T-helper 1 cell treated with Interleukin-12 subunit alpha and Interleukin-12 subunit beta and Interleukin-4 antibody, amounts not matched to agents 30 μg/mL and 1 μg/mL, for 36 hours (primary cell): ENCODE measurements at regions not wholly inside any gene's neighbourhood (a gene's known extent, or its start where the extent isn't known, plus 50 kb on each side); places are given as distances from the start of the nearest gene placed in this dataset.
"Not testable (repeated sequence)": the region's sequence is repeated elsewhere in the genome, so short reads cannot be mapped to it uniquely, and the experiment has no call there.

ENCODE experiments used
- H3K27ac Mint-ChIP-seq: one replicate; pipeline ENCODE4 v1.8.0; 2021; ENCODE audit warnings: mild to moderate bottlenecking, mixed read lengths
- H3K27me3 Mint-ChIP-seq: one replicate; pipeline ENCODE4 v1.8.0; 2021; ENCODE audit warnings: low read depth, mixed read lengths
- H3K36me3 Mint-ChIP-seq: one replicate; pipeline ENCODE4 v1.8.0; 2021; ENCODE audit warnings: low read depth, mixed read lengths
- H3K4me1 Mint-ChIP-seq: one replicate; pipeline ENCODE4 v1.8.0; 2021; ENCODE audit warnings: low read depth, mixed read lengths
- H3K4me3 Mint-ChIP-seq: one replicate; pipeline ENCODE4 v1.8.0; 2021; ENCODE audit warnings: mild to moderate bottlenecking, moderate library complexity, mixed read lengths
- H3K9me3 Mint-ChIP-seq: one replicate; pipeline ENCODE4 v1.8.0; 2021; ENCODE audit warnings: mixed read lengths

DNA sequence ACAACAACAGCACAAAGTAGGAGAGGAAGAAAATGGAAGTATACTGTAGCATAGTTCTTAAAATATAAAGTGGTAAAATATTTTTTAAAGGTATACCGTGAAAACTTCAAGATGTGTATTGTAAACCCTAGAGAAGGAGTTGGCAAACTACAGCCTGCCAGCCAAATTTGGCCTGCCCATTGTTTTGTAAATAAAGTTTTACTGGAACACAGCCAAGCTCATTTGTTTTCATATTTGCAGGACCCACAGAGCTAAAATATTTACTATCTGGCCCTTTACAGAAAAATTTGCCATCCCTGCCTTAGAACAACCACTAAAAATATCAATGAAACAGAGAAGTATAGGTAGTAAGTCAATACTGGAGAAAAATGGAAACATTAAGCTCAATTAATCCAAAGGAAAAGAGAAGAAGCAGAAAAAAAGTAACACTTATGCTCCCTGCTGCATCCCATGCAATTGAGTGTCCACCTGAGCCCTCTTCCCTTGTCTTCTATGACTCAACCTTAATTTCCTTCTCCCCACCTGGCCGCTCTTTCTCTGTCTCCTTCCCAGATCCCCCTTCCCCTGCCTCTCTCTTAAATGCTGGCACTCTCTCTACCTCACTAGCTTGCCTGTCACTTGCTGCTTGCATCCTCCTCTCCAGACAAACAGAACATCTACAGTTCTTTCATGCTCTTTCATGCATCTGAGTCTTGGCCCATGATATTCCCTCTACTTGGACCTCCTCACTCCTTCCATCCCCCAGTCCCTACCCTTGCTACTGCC is 50.6 kb upstream of the FER start:
- H3K4me1 Mint-ChIP-seq: no peaks in the 10 kb centered on the region

DNA sequence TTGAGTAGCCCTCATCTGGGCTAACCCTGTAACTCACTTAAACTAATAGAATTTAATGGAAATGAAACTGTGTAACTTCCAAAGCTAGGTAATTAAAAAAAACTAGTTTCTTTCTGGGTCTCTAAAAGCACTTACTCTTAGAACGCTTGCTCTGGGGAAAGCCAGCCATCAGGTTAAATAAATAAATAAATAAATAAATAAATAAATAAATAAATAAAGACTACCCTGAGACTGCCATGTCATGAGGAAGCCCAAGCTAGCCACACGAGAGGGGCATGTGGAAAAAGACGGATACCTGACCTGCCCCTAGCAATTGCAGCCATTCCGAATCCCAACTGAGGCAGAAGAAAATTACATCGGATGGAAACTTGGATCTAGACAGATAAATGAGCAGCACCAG is 51.3 kb upstream of the FER start:
- H3K4me1 Mint-ChIP-seq: no peaks in the 10 kb centered on the region

More for the DNA sequence above, 50.6 kb upstream of the FER start:
- no peaks in the 10 kb centered on the region for H3K36me3 Mint-ChIP-seq
- H3K9me3 Mint-ChIP-seq: no peaks in the 10 kb centered on the region
- peaks cover 9% of the 10 kb centered on the region for H3K27me3 Mint-ChIP-seq
- H3K4me3 Mint-ChIP-seq: no peak overlapping the region
- H3K27ac Mint-ChIP-seq: no peak overlapping the region

DNA sequence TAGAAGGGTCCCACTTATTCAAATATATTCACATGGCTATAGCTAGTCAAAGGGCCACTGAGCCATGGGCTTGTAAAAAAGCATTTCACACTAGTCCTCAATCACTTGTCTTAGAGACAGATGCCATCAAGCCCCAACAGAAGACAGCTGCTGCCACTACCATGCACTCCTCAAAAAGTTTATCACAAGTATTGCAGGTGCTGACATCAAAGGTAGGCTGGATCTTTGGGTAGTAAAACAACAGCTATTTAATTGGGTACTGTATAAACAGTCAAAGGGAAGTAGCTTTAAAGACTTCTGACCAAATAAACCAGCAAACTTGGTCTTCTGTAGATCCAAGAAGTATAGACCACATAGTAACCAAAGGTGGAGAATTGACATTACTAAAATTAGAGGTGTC is 59.2 kb upstream of the FER start:
- H3K4me3 Mint-ChIP-seq: no peak overlapping the region
- no peaks in the 10 kb centered on the region for H3K9me3 Mint-ChIP-seq
- H3K4me1 Mint-ChIP-seq: no peaks in the 10 kb centered on the region
- H3K36me3 Mint-ChIP-seq: no peaks in the 10 kb centered on the region
- H3K27ac Mint-ChIP-seq: no peak overlapping the region
- no peaks in the 10 kb centered on the region for H3K27me3 Mint-ChIP-seq

More for the DNA sequence above, 51.3 kb upstream of the FER start:
- H3K9me3 Mint-ChIP-seq: no peaks in the 10 kb centered on the region
- peaks cover 9% of the 10 kb centered on the region for H3K27me3 Mint-ChIP-seq
- no peaks in the 10 kb centered on the region for H3K36me3 Mint-ChIP-seq
- H3K27ac Mint-ChIP-seq: no peak overlapping the region
- no peak overlapping the region for H3K4me3 Mint-ChIP-seq

DNA sequence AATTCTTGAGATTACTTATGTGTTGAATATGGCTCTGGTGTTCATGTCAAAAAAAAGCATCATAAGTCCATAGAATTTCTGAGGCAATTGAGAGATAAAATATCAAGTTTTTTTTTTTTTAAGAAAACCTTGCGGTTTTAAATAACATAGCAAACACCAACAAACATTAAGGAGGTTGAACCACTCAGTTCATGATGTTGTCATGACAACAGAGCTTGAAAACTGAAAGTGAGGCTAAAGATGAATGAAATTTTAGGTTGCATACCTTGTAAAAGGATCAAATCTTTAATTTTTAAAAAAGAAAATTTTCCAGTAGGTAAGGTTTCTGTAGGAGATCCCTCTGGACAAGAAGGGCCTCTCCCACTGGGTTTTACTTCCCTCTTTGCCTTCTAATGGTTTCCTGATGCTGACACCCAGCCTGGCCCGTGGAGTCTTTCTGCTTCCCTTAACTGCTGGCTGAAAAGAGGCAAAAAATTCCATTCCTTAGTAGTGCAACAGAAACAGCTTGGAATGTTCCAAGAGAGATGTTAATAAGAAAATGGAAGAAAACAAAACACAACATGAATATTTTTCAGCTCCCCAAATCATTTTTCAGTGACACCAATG is 60.0 kb upstream of the FER start:
- H3K4me1 Mint-ChIP-seq: no peaks in the 10 kb centered on the region
- no peak overlapping the region for H3K4me3 Mint-ChIP-seq
- H3K27ac Mint-ChIP-seq: no peak overlapping the region
- no peaks in the 10 kb centered on the region for H3K36me3 Mint-ChIP-seq
- no peaks in the 10 kb centered on the region for H3K9me3 Mint-ChIP-seq
- no peaks in the 10 kb centered on the region for H3K27me3 Mint-ChIP-seq

DNA sequence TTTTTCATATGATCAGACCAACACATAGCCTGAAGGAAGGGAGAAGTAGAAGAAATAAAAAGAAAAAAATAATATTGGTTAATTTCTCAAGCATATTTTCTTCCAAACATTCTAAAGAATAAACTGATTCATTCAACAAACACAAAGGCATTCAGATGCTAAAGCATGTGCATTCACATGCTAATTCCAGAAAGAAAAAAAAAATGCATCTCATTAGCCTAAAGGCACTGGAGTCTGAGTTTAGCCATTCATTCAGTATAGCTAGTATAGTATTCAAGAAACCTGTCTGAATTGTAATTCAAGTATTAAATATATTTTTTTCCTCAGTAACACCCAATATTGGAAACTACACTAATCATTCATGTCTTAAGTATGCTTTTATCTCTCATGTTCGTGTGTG is 61.0 kb upstream of the FER start:
- Mint-ChIP-seq H3K27ac (no peak overlapping the region), H3K27me3 (no peaks in the 10 kb centered on the region), H3K4me3 (no peak overlapping the region), H3K9me3 (no peaks in the 10 kb centered on the region), H3K4me1 (no peaks in the 10 kb centered on the region), H3K36me3 (no peaks in the 10 kb centered on the region)

DNA sequence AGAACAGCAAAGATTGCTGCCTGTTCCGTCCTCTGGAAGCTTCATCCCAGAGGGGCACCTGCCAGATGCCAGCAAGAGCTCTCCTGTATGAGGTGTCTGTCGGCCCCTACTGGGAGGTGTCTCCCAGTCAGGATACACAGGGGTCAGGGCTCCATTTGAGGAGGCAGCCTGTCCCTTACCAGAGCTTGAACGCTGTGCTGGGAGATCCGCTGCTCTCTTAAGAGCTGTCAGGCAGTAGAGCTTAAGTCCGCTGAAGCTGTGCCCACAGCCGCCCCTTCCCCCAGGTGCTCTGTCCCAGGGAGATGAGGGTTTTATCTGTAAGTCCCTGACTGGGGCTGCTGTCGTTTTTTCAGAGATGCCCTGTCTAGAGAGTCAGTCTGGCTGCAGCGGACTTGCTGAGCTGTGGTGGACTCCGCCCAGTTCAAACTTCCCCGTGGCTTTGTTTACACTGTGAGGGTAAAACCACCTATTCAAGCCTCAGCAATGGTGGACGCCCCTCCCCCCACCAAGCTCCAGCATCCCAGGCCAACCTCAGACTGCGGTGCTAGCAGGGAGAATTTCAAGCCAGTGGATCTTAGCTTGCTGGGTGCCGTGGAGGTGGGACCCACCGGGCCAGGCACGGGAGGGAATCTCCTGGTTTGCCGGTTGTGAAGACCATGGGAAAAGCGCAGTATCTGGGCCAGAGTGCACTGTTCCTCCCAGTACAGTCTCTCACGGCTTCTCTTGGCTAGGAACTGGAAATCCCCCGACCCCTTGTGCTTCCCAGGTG is 62.1 kb upstream of the FER start:
- not testable (repeated sequence) for H3K4me3 Mint-ChIP-seq, H3K27ac Mint-ChIP-seq, H3K4me1 Mint-ChIP-seq

DNA sequence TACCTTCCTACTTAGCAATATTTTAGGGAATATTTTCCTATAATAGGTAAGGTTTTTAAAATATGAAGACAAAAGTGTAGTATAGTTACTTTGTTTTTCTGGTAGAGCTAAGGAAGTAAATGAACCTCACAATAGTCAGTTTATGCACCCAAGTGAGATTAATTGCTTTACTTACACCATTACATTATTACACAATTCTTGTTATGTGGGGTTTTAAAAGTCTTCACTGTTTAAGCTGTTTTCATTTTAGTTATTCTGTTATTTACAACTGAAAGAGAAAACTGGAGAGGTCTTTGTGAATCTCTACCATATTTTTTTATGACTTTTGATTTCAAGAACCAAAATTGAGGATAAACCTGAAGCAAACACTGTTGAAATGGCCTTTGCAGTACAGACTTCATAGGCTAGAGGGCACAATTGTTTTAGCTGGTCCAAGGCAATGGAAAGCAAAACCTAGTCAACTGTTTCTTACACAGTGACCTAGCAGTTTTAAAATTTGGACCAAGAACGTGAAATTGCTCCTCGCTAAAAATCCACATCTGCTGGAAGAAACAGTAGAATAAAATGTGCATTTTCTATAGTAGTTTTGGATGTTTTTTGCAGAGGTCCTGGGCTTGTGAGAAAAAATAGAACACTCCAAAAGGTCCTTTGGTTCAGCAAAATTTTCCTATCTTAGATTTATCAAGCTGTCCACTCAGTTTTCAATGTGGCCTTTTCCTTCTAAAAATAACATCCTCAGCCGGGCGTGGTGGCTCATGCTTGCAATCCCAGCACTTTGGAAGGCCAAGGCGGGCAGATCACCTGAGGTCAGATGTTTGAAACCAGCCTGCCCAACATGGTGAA is 66.4 kb upstream of the FER start:
- H3K4me3 Mint-ChIP-seq: no peak overlapping the region
- no peaks in the 10 kb centered on the region for H3K9me3 Mint-ChIP-seq
- peaks cover 7% of the 10 kb centered on the region for H3K27me3 Mint-ChIP-seq
- H3K27ac Mint-ChIP-seq: no peak overlapping the region
- H3K36me3 Mint-ChIP-seq: no peaks in the 10 kb centered on the region
- no peaks in the 10 kb centered on the region for H3K4me1 Mint-ChIP-seq

More for the DNA sequence above, 62.1 kb upstream of the FER start:
- not testable (repeated sequence) for H3K27me3 Mint-ChIP-seq, H3K9me3 Mint-ChIP-seq, H3K36me3 Mint-ChIP-seq

DNA sequence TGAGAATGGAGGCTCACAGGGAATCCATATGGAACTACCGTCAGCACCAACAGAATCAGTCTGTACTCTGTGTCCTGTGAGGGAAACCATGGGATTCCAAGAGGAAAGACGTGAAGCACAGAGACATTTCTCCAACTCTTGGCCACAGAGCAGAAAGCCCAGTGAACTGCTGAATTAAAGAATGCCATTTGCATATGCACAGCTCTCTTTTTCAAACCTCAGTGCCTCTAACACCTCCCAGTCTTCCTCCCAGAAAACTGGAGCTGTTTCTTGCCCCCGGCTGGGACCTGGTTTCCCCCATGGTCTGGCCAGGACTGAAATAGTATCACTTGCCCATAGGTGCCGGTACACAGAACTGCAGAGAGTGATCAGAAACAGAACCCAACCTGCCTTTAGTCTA is 69.6 kb upstream of the FER start:
- Mint-ChIP-seq H3K36me3 (no peaks in the 10 kb centered on the region), H3K9me3 (no peaks in the 10 kb centered on the region), H3K4me1 (no peaks in the 10 kb centered on the region), H3K4me3 (no peak overlapping the region), H3K27ac (no peak overlapping the region), H3K27me3 (peaks cover 7% of the 10 kb centered on the region)

DNA sequence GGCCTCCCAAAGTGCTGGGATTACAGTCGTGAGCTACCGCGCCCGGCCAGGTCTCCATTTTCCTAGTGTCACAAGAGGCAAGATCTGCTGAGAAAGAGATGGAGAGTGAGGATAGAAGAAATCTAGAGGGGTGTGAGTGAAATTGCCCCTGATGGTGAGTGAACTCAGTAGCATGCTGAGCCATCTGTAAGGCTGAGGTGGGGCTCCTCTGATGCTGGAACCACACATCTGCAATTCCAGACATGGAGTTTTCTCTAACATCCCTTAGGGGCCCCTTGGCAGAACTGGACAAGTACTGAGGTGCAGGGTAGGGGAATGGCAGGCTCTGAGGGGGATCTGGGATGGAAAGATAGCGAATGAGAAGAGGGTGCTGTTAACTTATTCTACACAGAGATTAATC is 72.0 kb upstream of the FER start:
- H3K4me3 Mint-ChIP-seq: no peak overlapping the region
- no peaks in the 10 kb centered on the region for H3K4me1 Mint-ChIP-seq
- H3K27me3 Mint-ChIP-seq: peaks cover 12% of the 10 kb centered on the region
- no peaks in the 10 kb centered on the region for H3K9me3 Mint-ChIP-seq
- H3K27ac Mint-ChIP-seq: no peak overlapping the region
- H3K36me3 Mint-ChIP-seq: no peaks in the 10 kb centered on the region

DNA sequence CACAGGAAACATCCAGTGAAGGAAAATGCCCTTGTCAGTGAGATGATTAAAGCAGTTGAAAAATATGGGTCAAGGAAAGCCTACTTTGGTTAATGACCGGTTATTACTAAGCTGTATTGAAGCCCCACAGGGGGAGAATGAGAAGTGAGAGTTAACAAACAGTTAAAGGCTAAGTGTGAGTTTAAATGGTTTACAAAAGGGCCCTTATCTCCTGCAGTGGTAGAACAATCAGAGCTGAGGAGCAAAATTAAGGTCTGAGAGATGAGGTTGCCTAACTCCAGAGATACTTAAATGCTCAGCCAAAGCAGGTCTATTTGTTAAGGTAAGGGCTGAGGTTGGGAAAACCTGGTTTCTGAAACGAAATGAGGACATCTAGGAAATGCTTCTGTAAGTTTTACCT is 75.1 kb upstream of the FER start:
- Mint-ChIP-seq H3K9me3 (no peaks in the 10 kb centered on the region), H3K36me3 (no peaks in the 10 kb centered on the region), H3K4me3 (no peak overlapping the region), H3K27ac (no peak overlapping the region), H3K4me1 (no peaks in the 10 kb centered on the region), H3K27me3 (peaks cover 10% of the 10 kb centered on the region)

DNA sequence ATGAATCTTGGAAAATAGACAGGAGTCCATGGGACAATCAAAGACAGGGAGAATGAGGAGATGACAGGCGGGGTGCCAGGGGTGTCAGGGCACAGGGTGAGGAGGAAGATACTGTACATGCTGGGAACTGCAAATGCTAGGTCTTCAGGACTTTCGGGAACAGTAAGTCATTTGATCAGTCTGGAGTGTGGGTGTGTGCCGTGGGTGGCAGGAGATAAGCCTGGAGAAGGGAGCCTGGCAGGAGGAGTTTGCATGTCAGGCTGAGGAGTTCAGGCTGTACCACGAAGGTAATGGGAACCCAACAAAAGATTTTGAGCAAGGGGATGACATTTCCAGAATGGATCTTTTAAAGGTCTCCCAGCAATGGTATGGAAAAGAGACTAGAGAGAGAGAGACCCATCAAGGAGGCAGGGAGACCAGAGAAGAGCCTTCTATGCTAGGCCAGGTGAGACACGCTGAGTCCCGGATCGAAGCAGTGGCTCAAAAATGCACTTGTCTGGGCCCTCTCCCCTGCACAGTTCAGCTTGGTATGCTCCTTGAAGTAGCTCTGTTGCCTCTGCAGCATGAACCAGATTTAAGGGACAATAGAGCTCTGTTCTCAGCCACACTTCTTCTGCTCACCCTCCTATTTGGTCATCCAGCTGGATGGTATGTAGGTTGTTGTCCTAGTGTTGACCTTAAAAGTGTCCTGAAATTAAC is 77.0 kb upstream of the FER start:
- no peak overlapping the region for H3K27ac Mint-ChIP-seq

DNA sequence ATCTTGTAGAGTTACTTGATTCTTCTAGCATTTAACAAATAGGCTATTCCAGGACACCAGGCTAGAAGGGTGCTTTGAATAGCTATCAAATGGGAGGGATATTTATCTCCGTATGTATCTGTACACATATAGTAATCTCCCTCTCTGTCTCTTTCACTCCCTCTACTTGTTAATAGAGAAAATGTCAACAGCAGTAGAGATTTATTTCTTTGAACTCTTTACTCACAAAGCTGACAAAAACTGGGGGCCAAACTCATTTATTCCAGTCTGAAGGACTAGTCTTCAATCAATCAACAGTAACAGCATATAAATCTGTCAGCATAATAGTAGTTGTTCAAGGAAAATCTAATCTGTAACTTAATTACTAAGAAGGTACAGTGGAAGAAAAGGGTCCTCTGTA is 78.2 kb upstream of the FER start:
- Mint-ChIP-seq H3K27ac (no peak overlapping the region), H3K36me3 (no peaks in the 10 kb centered on the region), H3K4me3 (no peak overlapping the region), H3K9me3 (no peaks in the 10 kb centered on the region), H3K27me3 (peaks cover 10% of the 10 kb centered on the region), H3K4me1 (no peaks in the 10 kb centered on the region)

More for the DNA sequence above, 77.0 kb upstream of the FER start:
- Mint-ChIP-seq H3K9me3 (no peaks in the 10 kb centered on the region), H3K4me3 (no peak overlapping the region), H3K4me1 (no peaks in the 10 kb centered on the region), H3K36me3 (no peaks in the 10 kb centered on the region), H3K27me3 (peaks cover 10% of the 10 kb centered on the region)

DNA sequence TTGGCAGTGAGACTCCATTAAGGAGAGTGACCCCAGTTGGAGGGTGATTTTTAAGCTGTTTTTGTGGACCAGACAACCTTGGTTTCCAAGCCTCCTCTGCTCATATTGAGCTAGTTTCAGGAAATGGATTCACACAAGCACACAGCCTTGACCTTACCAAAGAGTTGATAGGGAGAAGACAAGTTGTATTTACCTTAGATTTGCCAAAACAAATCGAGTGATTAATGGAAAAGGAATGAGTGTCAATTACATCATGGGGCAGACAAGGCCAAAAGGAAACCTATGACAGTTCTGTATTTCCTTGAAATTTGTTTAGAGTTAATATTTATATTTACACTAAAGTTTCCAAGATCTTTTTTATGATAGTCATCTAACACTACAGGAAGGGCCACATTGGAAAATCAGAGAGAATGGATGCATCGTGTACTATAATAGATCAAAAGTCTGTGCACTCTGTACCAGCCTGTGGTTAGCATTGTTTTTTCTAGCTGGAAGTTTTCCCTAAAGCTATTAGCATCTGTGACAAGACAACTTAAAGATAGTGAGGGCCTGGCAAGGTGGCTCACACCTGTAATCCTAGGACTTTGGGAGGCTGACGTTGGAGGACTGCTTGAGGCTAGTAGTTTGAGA is 86.0 kb upstream of the FER start:
- Mint-ChIP-seq H3K27me3 (peaks cover 2% of the 10 kb centered on the region), H3K4me3 (no peak overlapping the region), H3K4me1 (no peaks in the 10 kb centered on the region), H3K9me3 (no peaks in the 10 kb centered on the region), H3K36me3 (no peaks in the 10 kb centered on the region), H3K27ac (no peak overlapping the region)
